ENCODE measurements at regions not wholly inside any gene's neighbourhood (a gene's known extent, or its start where the extent isn't known, plus 50 kb on each side); places are given as distances from the start of the nearest gene placed in this dataset.

DNA sequence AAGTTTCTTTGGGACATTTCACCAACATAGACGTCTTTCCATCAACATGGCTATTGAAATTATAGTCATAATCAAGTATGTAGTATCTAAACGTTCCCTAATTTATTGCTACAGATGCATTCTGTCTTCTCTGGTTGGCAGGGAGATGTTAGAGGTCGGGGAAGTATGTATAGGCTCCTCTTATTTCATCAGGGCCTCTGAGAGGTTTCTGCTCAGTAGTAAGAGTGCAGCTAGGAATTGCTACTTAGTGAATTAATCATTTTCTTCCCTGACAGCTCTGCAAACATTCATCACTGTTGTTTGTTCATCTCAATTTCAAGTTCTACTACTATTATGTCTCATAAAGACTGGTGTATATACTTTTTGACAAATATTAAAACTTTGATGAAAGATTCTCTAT is 309.7 kb upstream of the NR2F2 start:
- Mint-ChIP-seq H3K27ac (no peak overlapping the region), H3K4me3 (no peak overlapping the region), H3K4me1 (ENCODE audit: low read depth) (no peaks in the 10 kb centered on the region), H3K36me3 (ENCODE audit: low read depth) (no peaks in the 10 kb centered on the region), H3K9me3 (peaks cover 6% of the 10 kb centered on the region), H3K27me3 (ENCODE audit: low read depth) (no peaks in the 10 kb centered on the region)
- DNase-seq (ENCODE audit: low spot score): no peak

DNA sequence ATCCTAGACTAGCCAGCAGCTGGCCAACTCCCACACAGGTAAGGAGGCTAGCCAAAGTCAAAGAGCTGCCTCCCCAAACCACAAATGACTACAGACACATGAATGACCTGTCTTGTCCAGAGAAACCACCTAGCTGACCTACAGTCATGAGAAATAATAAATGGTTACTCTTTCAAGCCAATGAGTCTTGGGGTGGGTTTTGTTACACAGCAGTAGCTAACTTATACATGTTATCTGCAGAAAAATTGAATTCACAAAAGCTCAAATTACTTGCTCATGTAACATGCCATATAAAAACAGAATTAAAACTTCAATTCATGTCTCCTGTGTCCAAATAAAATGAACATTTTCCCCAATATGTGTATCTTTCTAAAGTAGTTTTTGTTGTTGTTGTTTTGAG is 307.4 kb upstream of the NR2F2 start:
- H3K4me3 Mint-ChIP-seq: no peak overlapping the region
- no peak for DNase-seq (ENCODE audit: low spot score)
- H3K36me3 Mint-ChIP-seq (ENCODE audit: low read depth): no peaks in the 10 kb centered on the region
- H3K9me3 Mint-ChIP-seq: peaks cover 6% of the 10 kb centered on the region
- H3K27me3 Mint-ChIP-seq (ENCODE audit: low read depth): no peaks in the 10 kb centered on the region
- H3K27ac Mint-ChIP-seq: no peak overlapping the region
- no peaks in the 10 kb centered on the region for H3K4me1 Mint-ChIP-seq (ENCODE audit: low read depth)

DNA sequence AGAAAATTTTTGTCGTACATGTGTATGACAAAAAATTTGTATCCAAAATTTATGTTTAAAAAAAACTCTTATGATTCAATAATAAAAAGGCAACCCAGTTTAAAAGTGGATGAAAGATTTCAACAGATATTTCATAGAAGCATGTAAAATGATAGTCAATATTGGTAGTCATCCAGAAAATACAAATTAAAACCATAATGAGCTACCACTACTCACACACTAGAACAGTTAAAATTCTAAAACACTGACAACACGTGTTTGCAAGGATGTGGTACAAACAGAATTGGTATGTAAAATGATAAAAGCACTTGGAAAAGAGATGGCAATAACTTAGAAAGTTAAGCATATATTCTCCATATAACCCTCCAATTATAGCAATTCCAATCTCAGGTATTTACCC is 303.0 kb upstream of the NR2F2 start:
- peaks cover 2% of the 10 kb centered on the region for H3K9me3 Mint-ChIP-seq
- H3K4me3 Mint-ChIP-seq: no peak overlapping the region
- no peak overlapping the region for H3K27ac Mint-ChIP-seq
- no peaks in the 10 kb centered on the region for H3K4me1 Mint-ChIP-seq (ENCODE audit: low read depth)
- H3K36me3 Mint-ChIP-seq (ENCODE audit: low read depth): no peaks in the 10 kb centered on the region
- no peak for DNase-seq (ENCODE audit: low spot score)
- no peaks in the 10 kb centered on the region for H3K27me3 Mint-ChIP-seq (ENCODE audit: low read depth)

DNA sequence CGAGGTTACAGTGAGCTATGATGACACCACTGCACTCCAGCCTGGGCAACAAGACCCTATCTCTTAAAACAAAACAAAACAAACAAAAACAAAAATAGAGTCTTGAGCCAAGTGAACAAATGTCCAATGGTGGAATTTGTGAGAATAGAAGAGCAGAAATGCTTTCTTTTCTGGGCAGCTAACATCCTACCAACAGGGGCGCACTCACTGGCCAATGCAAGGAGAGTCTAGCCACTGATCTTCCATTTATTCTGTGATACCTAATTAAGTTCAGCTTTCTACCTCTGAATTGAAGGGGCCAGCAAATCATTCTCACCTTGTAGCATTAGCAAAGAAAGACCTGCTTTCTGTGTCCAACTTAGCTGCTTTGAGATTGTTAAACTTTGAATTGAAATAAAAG is 301.9 kb upstream of the NR2F2 start:
- Mint-ChIP-seq H3K27me3 (ENCODE audit: low read depth) (peaks cover 5% of the 10 kb centered on the region), H3K27ac (no peak overlapping the region), H3K4me1 (ENCODE audit: low read depth) (no peaks in the 10 kb centered on the region), H3K4me3 (no peak overlapping the region), H3K9me3 (no peaks in the 10 kb centered on the region), H3K36me3 (ENCODE audit: low read depth) (no peaks in the 10 kb centered on the region)
- no peak for DNase-seq (ENCODE audit: low spot score)

DNA sequence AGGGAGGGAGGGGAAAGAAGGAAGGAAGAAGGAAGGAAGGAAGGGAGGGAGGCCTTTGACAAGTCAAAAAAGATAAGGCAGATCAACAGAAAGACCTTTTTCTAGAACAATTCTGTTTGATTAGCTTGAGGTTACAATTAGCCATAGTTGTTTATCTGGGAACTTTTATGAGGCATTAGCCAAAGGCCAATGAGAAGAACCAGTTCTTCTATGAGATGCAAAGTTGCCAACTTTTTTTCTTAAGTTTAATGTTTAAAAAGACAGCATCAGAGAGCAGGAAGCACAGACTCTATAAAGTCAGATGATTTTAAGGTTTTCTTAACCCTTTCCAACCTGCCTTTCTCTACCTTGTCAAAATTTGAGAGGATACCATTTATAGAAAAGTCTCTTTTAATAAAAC is 301.3 kb upstream of the NR2F2 start:
- Mint-ChIP-seq H3K4me1 (ENCODE audit: low read depth) (no peaks in the 10 kb centered on the region), H3K9me3 (no peaks in the 10 kb centered on the region), H3K36me3 (ENCODE audit: low read depth) (no peaks in the 10 kb centered on the region), H3K27ac (no peak overlapping the region), H3K27me3 (ENCODE audit: low read depth) (peaks cover 5% of the 10 kb centered on the region), H3K4me3 (no peak overlapping the region)
- no peak for DNase-seq (ENCODE audit: low spot score)

DNA sequence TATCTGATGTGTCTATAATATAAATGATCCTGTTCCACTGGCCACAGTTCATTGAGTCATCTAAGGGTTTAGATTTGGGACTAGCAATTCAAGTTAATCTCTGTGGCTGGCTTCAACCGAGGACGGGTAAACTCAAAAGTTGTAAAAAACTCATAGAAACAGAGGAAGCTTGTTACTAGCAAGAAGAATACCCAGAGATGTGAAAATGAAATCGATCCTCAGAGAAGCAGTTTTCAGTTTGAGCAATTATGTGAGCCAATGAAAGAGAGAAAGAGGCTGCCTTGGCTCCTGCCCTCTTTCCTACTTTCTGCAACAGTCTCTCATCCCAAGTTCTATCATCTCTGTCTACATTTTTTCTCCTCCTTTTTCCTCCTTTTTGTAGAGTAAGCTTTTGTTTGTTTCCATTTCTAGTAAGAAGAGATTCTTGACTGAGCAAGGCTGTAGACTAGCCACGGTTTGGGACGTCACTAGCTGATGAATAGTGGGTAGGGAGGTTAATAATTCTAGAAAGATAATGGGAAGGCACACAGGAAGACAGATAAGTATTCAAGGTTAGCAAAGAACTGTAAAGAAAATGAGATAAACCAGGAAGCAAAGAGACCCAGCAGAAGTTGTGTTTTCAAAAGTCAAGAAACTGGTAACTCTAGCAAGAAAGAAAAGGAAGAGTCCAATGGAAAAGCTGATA is 298.9 kb upstream of the NR2F2 start:
- no peaks in the 10 kb centered on the region for H3K4me1 Mint-ChIP-seq (ENCODE audit: low read depth)
- no peaks in the 10 kb centered on the region for H3K9me3 Mint-ChIP-seq
- DNase-seq (ENCODE audit: low spot score): no peak
- H3K4me3 Mint-ChIP-seq: no peak overlapping the region
- peaks cover 16% of the 10 kb centered on the region for H3K27me3 Mint-ChIP-seq (ENCODE audit: low read depth)
- no peaks in the 10 kb centered on the region for H3K36me3 Mint-ChIP-seq (ENCODE audit: low read depth)
- no peak overlapping the region for H3K27ac Mint-ChIP-seq

DNA sequence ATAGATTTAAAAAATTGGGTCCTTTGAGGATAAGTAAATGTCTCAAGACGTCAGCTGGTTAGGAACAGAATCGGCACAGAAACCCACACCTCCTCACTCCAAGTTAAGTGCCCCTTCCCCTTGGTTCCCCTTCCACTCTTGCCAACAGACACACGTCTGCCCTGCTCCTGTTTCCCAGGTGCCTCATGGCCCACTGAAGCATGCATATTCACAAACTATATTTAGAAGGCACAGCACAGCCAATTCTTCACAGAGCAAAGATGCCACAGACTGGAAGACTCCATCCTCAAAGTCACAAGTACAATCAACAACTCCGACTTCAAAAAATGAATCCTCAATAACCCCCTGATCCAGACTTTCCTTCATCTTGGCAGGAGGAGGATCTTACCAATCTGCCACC is 295.4 kb upstream of the NR2F2 start:
- H3K36me3 Mint-ChIP-seq (ENCODE audit: low read depth): no peaks in the 10 kb centered on the region
- peaks cover 11% of the 10 kb centered on the region for H3K4me1 Mint-ChIP-seq (ENCODE audit: low read depth)
- H3K27ac Mint-ChIP-seq: no peak overlapping the region
- peaks cover 34% of the 10 kb centered on the region for H3K27me3 Mint-ChIP-seq (ENCODE audit: low read depth)
- no peak for DNase-seq (ENCODE audit: low spot score)
- H3K4me3 Mint-ChIP-seq: no peak overlapping the region
- no peaks in the 10 kb centered on the region for H3K9me3 Mint-ChIP-seq

DNA sequence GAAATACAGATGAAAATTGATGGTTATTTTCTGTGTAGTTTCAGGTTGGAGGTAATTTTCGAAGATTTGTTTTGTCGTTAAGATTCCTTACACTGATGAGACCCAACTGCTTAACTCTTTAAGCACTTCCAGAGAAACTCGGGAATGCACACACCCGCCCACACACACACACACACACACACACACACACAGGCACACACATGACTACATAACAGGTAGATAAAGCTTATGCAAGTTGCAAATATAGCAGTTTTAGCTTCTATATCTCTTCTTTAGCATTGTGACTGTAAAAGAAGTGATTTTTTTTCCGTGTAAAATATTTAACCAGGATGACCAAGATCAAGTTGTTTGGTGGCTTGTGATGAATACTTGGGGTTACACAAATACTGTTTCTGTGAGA is 294.9 kb upstream of the NR2F2 start:
- H3K9me3 Mint-ChIP-seq: no peaks in the 10 kb centered on the region
- no peak overlapping the region for H3K4me3 Mint-ChIP-seq
- H3K4me1 Mint-ChIP-seq (ENCODE audit: low read depth): peaks cover 11% of the 10 kb centered on the region
- peaks cover 38% of the 10 kb centered on the region for H3K27me3 Mint-ChIP-seq (ENCODE audit: low read depth)
- H3K36me3 Mint-ChIP-seq (ENCODE audit: low read depth): no peaks in the 10 kb centered on the region
- DNase-seq (ENCODE audit: low spot score): no peak
- H3K27ac Mint-ChIP-seq: no peak overlapping the region

DNA sequence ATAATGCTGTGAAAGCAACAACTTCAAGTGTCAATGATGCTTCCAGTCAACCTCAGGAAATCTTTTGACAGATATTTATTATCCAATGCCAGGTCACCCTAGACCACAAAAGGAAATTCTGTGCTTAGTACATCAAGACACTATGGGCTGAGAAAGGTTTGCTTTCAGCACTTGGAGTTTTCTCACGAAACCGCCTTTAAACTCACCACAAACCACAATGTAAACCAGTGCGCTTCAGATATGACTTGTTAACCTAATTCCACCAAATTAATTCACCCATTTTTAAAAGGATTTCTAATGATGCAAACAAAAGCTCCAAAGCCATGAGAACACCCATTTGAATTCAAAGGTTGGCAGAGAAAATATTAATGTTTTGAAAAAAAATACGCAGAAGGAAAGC is 292.9 kb upstream of the NR2F2 start:
- H3K27ac Mint-ChIP-seq: no peak overlapping the region
- H3K36me3 Mint-ChIP-seq (ENCODE audit: low read depth): no peaks in the 10 kb centered on the region
- H3K4me1 Mint-ChIP-seq (ENCODE audit: low read depth): peaks cover 11% of the 10 kb centered on the region
- H3K9me3 Mint-ChIP-seq: no peaks in the 10 kb centered on the region
- peaks cover 47% of the 10 kb centered on the region for H3K27me3 Mint-ChIP-seq (ENCODE audit: low read depth)
- H3K4me3 Mint-ChIP-seq: no peak overlapping the region
- no peak for DNase-seq (ENCODE audit: low spot score)

DNA sequence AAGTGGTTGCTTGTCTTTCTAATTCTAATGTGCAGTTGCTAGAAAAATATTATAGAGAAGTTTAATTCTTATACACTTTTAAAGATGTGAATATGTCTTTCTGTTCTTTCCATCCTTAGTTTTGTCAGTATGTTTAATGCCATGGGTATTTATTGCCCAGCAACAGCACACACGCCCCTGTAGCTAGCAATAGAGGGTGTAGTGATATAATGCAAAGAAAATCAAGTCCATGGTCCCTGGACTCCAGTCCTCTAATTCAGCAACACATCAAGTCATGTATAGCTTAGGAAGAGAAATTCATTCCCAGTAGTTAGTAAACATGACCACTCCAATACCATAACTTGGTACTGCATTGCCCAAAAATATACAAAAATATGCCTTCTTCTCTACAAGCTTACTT is 292.4 kb upstream of the NR2F2 start:
- Mint-ChIP-seq H3K4me1 (ENCODE audit: low read depth) (peaks cover 11% of the 10 kb centered on the region), H3K27ac (no peak overlapping the region), H3K9me3 (no peaks in the 10 kb centered on the region), H3K4me3 (no peak overlapping the region), H3K36me3 (ENCODE audit: low read depth) (no peaks in the 10 kb centered on the region), H3K27me3 (ENCODE audit: low read depth) (peaks cover 45% of the 10 kb centered on the region)
- DNase-seq (ENCODE audit: low spot score): no peak

DNA sequence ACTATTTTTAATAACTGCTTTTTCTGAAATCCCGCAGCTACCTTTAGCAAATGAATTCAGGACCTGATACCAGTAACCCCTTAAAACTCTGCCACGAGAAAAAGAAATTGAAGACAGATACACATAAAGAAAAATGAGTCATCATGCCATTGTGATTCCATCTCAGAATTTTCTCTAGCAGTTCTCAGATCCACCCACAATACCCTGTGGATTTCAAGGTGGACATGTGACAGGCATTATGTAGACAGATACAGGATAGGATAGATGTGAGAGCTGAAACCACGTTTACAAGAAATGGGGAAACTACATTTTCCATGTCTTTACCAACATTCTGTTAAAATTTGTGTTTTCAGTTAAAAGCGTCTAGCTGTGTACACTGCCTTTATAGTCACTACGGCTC is 291.9 kb upstream of the NR2F2 start:
- peaks cover 45% of the 10 kb centered on the region for H3K27me3 Mint-ChIP-seq (ENCODE audit: low read depth)
- H3K36me3 Mint-ChIP-seq (ENCODE audit: low read depth): no peaks in the 10 kb centered on the region
- no peak for DNase-seq (ENCODE audit: low spot score)
- peaks cover 11% of the 10 kb centered on the region for H3K4me1 Mint-ChIP-seq (ENCODE audit: low read depth)
- no peak overlapping the region for H3K27ac Mint-ChIP-seq
- no peaks in the 10 kb centered on the region for H3K9me3 Mint-ChIP-seq
- H3K4me3 Mint-ChIP-seq: no peak overlapping the region

DNA sequence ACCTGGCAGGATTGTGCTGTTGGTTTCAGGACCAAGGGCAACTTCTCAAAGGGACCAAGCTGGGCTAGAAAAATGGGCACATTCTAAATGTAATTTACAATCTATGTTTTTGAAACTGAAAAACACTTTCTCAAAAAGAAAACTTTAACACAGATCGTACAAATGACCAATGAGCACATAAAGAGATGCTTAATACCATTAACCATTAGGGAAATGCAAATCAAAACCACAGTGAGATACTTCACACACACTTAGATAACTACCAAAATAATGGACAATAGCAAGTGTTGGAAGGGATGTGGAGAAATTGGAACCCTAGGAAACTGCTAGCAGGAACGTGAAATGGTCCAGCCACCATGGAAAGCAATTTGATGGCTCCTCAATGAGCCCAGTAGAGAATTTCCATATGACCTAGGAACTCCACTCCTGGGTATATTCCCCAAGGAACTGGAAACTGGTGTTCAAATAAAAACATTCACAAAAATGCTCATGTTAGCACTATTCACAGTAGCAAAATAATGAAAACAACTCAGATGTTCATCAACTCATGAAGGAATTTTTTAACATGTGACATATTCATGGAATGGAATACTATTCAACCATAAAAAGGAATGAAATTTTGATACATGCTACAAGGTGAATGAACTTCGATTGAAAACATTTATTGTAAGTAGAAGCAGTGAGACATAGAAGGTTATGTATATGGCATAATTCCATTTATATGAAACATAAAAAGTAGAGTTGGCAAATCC is 288.3 kb upstream of the NR2F2 start:
- no peaks in the 10 kb centered on the region for H3K36me3 Mint-ChIP-seq (ENCODE audit: low read depth)
- no peak overlapping the region for H3K27ac Mint-ChIP-seq
- no peak for DNase-seq (ENCODE audit: low spot score)
- peaks cover 36% of the 10 kb centered on the region for H3K27me3 Mint-ChIP-seq (ENCODE audit: low read depth)
- H3K9me3 Mint-ChIP-seq: no peaks in the 10 kb centered on the region
- peaks cover 7% of the 10 kb centered on the region for H3K4me1 Mint-ChIP-seq (ENCODE audit: low read depth)
- H3K4me3 Mint-ChIP-seq: no peak overlapping the region

DNA sequence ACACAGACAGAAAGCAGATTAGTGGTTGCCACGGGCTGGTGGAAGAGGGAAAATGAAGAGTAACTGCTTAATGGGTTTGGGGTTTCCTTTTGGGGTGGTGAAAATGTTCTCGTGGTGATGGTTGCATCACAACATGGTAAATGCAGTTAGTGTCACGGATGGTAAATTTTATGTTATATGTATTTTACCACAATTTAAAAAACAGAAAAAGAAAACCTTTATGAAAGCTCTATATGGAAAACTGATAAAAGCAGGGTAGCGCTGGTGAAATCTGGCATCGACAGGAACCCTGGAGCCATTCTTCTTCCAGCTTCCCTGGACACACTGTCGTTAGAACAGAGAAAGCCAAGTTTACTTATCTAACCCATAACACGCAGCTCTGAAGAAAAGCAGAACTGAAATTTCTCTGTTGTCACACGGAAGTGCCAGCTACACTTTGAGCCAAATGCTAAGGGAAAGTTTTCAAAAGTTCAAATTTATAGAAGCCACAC is 287.7 kb upstream of the NR2F2 start:
- H3K4me1 Mint-ChIP-seq (ENCODE audit: low read depth): peaks cover 1% of the 10 kb centered on the region
- H3K27ac Mint-ChIP-seq: no peak overlapping the region
- H3K4me3 Mint-ChIP-seq: no peak overlapping the region
- DNase-seq (ENCODE audit: low spot score): no peak
- H3K36me3 Mint-ChIP-seq (ENCODE audit: low read depth): no peaks in the 10 kb centered on the region
- H3K9me3 Mint-ChIP-seq: no peaks in the 10 kb centered on the region
- H3K27me3 Mint-ChIP-seq (ENCODE audit: low read depth): peaks cover 33% of the 10 kb centered on the region

DNA sequence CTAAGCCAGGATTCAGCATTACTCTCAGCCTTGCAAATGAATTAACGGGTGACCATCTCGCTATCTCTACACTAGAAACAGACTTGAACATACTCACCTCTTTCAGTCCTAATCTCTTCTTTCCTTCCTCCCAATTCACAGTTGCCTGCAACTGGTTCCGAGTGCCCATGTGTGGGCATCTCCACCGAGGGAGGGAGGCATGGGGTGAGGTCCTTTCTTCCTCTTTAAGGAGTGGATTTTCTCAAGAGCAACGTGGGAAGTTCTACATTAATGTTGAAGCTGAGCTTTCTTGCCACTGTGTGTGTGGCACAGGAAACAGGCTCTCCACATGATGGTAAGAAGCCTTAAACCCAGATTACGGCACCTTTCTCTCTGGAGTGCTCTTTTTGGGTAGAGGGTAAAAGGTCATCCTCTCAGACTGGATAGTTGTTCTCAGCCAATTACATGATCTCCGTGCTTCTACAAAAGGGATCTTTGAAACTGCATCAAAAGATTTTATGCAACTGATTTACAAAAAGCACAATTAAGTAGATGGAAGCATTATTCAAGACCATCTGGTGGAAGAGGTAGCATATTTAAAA is 286.8 kb upstream of the NR2F2 start:
- DNase-seq (ENCODE audit: low spot score): no peak
- H3K27ac Mint-ChIP-seq: no peak overlapping the region
- H3K4me1 Mint-ChIP-seq (ENCODE audit: low read depth): no peaks in the 10 kb centered on the region
- H3K27me3 Mint-ChIP-seq (ENCODE audit: low read depth): peaks cover 31% of the 10 kb centered on the region
- H3K4me3 Mint-ChIP-seq: no peak overlapping the region
- no peaks in the 10 kb centered on the region for H3K9me3 Mint-ChIP-seq
- no peaks in the 10 kb centered on the region for H3K36me3 Mint-ChIP-seq (ENCODE audit: low read depth)
